WTC11 (cell line): ENCODE measurements at regions not wholly inside any gene's neighbourhood (a gene's known extent, or its start where the extent isn't known, plus 50 kb on each side); places are given as distances from the start of the nearest gene placed in this dataset.

Source experiments
- CBFB ChIP-seq: sonication (generic); formaldehyde crosslinking; IDR thresholded peaks from 2 replicates; pipeline ENCODE4 v1.8.1; 2022; ENCODE audit warnings: mild to moderate bottlenecking, low read depth, missing genetic modification reagents
- ESRRA ChIP-seq: sonication (generic); formaldehyde crosslinking; IDR thresholded peaks from 2 replicates; pipeline ENCODE4 v1.8.1; 2022; ENCODE audit warnings: mild to moderate bottlenecking, missing genetic modification reagents, borderline replicate concordance
- FOXJ3 ChIP-seq: sonication (generic); formaldehyde crosslinking; IDR thresholded peaks from 2 replicates; pipeline ENCODE4 v1.9.0; 2021; ENCODE audit warnings: missing genetic modification reagents, mild to moderate bottlenecking, borderline replicate concordance
- GRHL2 ChIP-seq: fragments of 250-450 bp; sonication (Bioruptor Pico); IDR thresholded peaks from 2 replicates; pipeline ENCODE4 v1.8.0; 2022; ENCODE audit warnings: mild to moderate bottlenecking, moderate library complexity; ENCODE audit not compliant: insufficient replicate concordance, severe bottlenecking
- ZNF263 ChIP-seq: sonication (generic); formaldehyde crosslinking; IDR thresholded peaks from 2 replicates; pipeline ENCODE4 v1.8.1; 2022; ENCODE audit warnings: low read depth, mild to moderate bottlenecking, moderate library complexity, missing genetic modification reagents
- TF ChIP-seq, protein P1 (sequence below): fragments of 200-600 bp; IDR thresholded peaks from 2 replicates; pipeline ENCODE4 v1.8.0; 2022; ENCODE audit warnings: antibody characterized with exemption
- TF ChIP-seq, protein P2 (sequence below): sonication (generic); formaldehyde crosslinking; IDR thresholded peaks from 2 replicates; pipeline ENCODE4 v1.8.1; 2022; ENCODE audit warnings: low read depth, missing genetic modification reagents, borderline replicate concordance
- TF ChIP-seq, protein P3 (sequence below): sonication (generic); formaldehyde crosslinking; conservative IDR thresholded peaks from 2 replicates; pipeline ENCODE4 v1.8.1; 2023; ENCODE audit warnings: mild to moderate bottlenecking, low read depth, missing genetic modification reagents, moderate library complexity
- TF ChIP-seq, protein P4 (sequence below): sonication (generic); formaldehyde crosslinking; IDR thresholded peaks from 2 replicates; pipeline ENCODE4 v1.8.0; 2022; ENCODE audit warnings: mild to moderate bottlenecking, missing genetic modification reagents
- TF ChIP-seq, protein P5 (sequence below): sonication (generic); formaldehyde crosslinking; IDR thresholded peaks from 2 replicates; pipeline ENCODE4 v1.8.1; 2023; ENCODE audit warnings: mild to moderate bottlenecking, moderate library complexity, missing genetic modification reagents
- TF ChIP-seq, protein P6 (sequence below): sonication (generic); formaldehyde crosslinking; IDR thresholded peaks from 2 replicates; pipeline ENCODE4 v1.8.0; 2023; ENCODE audit warnings: missing genetic modification reagents, mild to moderate bottlenecking, borderline replicate concordance

DNA sequence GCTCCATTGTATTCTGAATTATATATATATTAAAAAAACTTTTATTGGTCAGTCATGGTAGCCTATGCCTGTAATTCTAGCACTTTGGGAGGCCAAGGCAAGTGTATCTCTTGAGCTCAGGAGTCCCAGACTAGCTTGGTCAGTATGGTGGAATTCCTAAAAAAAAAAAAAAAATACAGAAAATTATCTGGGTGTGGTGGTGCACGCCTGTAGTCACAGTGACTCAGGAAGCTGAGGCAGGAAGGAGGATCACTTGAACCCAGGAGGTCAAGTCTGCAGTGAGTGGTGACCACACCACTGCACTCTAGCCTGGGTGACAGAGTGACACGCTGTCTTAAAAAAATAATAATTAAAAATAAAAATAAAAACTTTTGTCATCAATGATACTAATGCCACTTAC lies 133.2 kb downstream of the FAT3 start:
- TF ChIP-seq, protein P1, sequence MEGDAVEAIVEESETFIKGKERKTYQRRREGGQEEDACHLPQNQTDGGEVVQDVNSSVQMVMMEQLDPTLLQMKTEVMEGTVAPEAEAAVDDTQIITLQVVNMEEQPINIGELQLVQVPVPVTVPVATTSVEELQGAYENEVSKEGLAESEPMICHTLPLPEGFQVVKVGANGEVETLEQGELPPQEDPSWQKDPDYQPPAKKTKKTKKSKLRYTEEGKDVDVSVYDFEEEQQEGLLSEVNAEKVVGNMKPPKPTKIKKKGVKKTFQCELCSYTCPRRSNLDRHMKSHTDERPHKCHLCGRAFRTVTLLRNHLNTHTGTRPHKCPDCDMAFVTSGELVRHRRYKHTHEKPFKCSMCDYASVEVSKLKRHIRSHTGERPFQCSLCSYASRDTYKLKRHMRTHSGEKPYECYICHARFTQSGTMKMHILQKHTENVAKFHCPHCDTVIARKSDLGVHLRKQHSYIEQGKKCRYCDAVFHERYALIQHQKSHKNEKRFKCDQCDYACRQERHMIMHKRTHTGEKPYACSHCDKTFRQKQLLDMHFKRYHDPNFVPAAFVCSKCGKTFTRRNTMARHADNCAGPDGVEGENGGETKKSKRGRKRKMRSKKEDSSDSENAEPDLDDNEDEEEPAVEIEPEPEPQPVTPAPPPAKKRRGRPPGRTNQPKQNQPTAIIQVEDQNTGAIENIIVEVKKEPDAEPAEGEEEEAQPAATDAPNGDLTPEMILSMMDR = no peak
- TF ChIP-seq, protein P2, sequence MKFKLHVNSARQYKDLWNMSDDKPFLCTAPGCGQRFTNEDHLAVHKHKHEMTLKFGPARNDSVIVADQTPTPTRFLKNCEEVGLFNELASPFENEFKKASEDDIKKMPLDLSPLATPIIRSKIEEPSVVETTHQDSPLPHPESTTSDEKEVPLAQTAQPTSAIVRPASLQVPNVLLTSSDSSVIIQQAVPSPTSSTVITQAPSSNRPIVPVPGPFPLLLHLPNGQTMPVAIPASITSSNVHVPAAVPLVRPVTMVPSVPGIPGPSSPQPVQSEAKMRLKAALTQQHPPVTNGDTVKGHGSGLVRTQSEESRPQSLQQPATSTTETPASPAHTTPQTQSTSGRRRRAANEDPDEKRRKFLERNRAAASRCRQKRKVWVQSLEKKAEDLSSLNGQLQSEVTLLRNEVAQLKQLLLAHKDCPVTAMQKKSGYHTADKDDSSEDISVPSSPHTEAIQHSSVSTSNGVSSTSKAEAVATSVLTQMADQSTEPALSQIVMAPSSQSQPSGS (CRISPR knock-in tag) = no peak
- TF ChIP-seq ZNF263 (CRISPR knock-in tag) (no peak), ESRRA (CRISPR knock-in tag) (no peak), FOXJ3 (CRISPR knock-in tag) (no peak), CBFB (no peak), GRHL2 (CRISPR knock-in tag) (no peak)
- TF ChIP-seq, protein P3, sequence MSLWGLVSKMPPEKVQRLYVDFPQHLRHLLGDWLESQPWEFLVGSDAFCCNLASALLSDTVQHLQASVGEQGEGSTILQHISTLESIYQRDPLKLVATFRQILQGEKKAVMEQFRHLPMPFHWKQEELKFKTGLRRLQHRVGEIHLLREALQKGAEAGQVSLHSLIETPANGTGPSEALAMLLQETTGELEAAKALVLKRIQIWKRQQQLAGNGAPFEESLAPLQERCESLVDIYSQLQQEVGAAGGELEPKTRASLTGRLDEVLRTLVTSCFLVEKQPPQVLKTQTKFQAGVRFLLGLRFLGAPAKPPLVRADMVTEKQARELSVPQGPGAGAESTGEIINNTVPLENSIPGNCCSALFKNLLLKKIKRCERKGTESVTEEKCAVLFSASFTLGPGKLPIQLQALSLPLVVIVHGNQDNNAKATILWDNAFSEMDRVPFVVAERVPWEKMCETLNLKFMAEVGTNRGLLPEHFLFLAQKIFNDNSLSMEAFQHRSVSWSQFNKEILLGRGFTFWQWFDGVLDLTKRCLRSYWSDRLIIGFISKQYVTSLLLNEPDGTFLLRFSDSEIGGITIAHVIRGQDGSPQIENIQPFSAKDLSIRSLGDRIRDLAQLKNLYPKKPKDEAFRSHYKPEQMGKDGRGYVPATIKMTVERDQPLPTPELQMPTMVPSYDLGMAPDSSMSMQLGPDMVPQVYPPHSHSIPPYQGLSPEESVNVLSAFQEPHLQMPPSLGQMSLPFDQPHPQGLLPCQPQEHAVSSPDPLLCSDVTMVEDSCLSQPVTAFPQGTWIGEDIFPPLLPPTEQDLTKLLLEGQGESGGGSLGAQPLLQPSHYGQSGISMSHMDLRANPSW (CRISPR knock-in tag) = no peak
- TF ChIP-seq, protein P4, sequence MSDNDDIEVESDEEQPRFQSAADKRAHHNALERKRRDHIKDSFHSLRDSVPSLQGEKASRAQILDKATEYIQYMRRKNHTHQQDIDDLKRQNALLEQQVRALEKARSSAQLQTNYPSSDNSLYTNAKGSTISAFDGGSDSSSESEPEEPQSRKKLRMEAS (CRISPR knock-in tag) = no peak
- TF ChIP-seq, protein P5, sequence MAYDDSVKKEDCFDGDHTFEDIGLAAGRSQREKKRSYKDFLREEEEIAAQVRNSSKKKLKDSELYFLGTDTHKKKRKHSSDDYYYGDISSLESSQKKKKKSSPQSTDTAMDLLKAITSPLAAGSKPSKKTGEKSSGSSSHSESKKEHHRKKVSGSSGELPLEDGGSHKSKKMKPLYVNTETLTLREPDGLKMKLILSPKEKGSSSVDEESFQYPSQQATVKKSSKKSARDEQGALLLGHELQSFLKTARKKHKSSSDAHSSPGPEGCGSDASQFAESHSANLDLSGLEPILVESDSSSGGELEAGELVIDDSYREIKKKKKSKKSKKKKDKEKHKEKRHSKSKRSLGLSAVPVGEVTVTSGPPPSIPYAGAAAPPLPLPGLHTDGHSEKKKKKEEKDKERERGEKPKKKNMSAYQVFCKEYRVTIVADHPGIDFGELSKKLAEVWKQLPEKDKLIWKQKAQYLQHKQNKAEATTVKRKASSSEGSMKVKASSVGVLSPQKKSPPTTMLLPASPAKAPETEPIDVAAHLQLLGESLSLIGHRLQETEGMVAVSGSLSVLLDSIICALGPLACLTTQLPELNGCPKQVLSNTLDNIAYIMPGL (CRISPR knock-in tag) = no peak
- TF ChIP-seq, protein P6, sequence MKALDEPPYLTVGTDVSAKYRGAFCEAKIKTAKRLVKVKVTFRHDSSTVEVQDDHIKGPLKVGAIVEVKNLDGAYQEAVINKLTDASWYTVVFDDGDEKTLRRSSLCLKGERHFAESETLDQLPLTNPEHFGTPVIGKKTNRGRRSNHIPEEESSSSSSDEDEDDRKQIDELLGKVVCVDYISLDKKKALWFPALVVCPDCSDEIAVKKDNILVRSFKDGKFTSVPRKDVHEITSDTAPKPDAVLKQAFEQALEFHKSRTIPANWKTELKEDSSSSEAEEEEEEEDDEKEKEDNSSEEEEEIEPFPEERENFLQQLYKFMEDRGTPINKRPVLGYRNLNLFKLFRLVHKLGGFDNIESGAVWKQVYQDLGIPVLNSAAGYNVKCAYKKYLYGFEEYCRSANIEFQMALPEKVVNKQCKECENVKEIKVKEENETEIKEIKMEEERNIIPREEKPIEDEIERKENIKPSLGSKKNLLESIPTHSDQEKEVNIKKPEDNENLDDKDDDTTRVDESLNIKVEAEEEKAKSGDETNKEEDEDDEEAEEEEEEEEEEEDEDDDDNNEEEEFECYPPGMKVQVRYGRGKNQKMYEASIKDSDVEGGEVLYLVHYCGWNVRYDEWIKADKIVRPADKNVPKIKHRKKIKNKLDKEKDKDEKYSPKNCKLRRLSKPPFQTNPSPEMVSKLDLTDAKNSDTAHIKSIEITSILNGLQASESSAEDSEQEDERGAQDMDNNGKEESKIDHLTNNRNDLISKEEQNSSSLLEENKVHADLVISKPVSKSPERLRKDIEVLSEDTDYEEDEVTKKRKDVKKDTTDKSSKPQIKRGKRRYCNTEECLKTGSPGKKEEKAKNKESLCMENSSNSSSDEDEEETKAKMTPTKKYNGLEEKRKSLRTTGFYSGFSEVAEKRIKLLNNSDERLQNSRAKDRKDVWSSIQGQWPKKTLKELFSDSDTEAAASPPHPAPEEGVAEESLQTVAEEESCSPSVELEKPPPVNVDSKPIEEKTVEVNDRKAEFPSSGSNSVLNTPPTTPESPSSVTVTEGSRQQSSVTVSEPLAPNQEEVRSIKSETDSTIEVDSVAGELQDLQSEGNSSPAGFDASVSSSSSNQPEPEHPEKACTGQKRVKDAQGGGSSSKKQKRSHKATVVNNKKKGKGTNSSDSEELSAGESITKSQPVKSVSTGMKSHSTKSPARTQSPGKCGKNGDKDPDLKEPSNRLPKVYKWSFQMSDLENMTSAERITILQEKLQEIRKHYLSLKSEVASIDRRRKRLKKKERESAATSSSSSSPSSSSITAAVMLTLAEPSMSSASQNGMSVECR (CRISPR knock-in tag) = no peak
